Middle frontal gyrus (tissue), 1 donor: ENCODE measurements at regions not wholly inside any gene's neighbourhood (a gene's known extent, or its start where the extent isn't known, plus 50 kb on each side); places are given as distances from the start of the nearest gene placed in this dataset.

Experiments used
- DNase-seq: peaks from one replicate; pipeline ENCODE4 v3.0.0-alpha.2; 2015; ENCODE audit warnings: low spot score; ENCODE audit errors: extremely low spot score

GRCh38 chr1:163655565-163655964, 333.8 kb downstream of the NUF2 start:
- DNase-seq, result no peak

- DNase-seq, result no peak
Observed at GRCh38 chr1:163656095-163656759, 334.5 kb downstream of the NUF2 start.

DNA sequence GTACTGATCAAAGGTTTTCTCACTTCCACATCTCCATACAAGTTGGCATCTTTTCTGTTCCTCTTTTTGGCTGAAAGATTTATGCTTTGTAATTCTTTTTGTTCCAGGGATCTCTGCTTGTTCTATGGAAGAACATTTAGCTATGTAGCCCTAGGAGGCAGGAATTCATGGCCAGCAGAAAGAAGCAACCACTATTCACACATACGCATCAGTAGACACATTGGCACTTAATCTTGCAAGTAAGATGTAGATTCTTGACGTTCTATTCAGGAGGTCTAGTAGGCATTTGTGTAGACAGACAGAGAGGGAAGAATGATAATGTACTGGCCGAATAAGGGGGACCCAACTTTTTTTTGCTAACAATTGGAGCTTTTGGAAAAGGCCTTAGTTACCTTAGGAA, 336.0 kb downstream of the NUF2 start:
- no peak for DNase-seq

DNA sequence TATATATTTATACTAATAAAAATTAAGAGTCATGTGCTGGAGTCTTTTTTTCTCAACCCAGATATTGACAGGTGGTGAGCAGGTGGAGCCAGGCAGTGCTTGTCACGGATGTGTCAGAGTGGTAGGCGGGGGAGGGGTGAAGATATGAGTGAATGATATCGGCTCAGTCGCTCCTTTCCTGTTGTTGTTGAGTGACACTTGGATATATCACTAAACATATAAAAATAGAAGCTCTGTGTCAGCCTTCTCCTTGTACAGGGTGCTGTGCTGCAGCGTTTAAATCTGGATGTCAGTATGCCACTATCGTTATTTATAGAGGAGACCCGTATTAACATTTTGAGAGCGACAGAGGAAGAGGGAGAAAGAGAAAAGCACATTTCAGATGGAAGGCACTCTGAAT, 339.6 kb downstream of the NUF2 start:
- DNase-seq, result no peak

GRCh38 chr1:163664671-163665335, 343.0 kb downstream of the NUF2 start:
- DNase-seq, result no peak

GRCh38 chr1:163668472-163668871, 346.7 kb downstream of the NUF2 start:
- no peak for DNase-seq

GRCh38 chr1:163670989-163671757, 349.4 kb downstream of the NUF2 start:
- DNase-seq, result no peak

GRCh38 chr1:163672976-163673758, 351.4 kb downstream of the NUF2 start:
- no peak for DNase-seq

GRCh38 chr1:163673759-163674151, 352.0 kb downstream of the NUF2 start:
- DNase-seq, result no peak

GRCh38 chr1:163674236-163674635, 352.5 kb downstream of the NUF2 start:
- no peak for DNase-seq

GRCh38 chr1:163684785-163685184, 363.0 kb downstream of the NUF2 start:
- DNase-seq, result no peak

DNA sequence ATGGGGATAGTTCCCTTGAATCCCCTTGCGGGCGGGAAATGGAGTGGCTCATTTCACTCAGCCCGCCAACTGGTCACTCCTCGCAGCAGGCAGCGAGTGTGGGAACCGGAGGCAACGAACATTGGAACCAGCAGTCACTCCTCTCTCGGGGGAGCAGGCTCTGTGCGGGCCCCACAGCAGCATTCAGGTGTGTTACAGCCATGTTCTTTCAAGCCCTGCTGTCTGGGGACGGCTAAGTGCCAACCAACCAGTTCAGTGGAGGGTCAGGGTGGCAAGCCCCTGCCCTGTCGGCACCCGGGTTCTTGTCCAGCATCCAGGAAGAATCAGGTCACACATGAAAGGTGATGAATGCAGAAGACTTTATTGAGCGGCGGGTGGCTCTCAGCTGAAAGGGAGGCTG, 370.5 kb downstream of the NUF2 start:
- DNase-seq, result no peak

DNA sequence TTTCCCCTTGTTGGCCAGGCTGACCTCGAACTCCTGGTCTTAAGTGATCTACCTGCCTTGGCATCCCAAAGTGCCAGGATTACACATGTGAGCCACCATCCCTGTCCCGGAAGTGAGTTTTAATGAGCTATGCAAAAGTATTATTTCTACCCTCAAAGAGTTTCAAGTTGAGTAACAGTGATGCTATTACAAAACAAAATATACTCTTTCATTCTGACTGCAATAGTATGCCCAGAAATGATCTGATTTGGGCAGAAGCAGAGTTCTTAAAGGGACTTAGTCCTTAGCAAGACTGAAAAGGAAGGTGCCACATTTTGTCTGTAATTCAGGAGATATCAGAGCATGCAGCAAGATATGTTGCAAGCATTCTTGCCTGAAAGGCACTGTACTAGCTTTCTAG, 375.4 kb downstream of the NUF2 start:
- DNase-seq, result no peak

DNA sequence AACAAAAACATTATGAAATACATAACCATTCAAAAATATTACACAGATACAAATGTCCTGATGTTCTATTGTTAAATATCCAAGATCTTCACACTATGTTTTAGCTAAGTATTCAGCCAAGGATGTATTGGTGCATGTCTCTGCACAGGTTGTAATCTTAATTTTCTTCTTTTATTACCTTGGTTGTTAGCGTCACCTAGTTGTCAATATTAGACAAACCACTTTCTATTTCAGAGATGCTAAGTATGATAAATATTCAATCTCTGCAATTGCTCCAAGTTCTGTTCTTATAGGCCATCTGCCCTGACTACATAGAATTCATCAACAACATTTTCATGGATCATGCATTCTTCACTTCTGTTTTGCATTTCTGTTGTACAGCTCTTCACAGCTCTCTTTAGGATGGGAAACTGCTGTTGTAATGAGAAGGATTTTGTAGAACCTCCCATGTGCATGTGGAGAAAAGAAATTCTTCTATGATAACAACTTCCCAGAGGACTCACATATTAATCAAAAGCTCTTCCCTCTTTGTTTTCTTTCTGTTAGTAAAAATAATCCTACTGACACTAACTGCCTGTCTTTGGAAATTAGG, 380.1 kb downstream of the NUF2 start:
- DNase-seq, result no peak

- no peak for DNase-seq
Observed at GRCh38 chr1:163703794-163704193, 382.0 kb downstream of the NUF2 start.

GRCh38 chr1:163706915-163707314, 385.2 kb downstream of the NUF2 start:
- no peak for DNase-seq

GRCh38 chr1:163709636-163710035, 387.9 kb downstream of the NUF2 start:
- DNase-seq, result no peak

DNA sequence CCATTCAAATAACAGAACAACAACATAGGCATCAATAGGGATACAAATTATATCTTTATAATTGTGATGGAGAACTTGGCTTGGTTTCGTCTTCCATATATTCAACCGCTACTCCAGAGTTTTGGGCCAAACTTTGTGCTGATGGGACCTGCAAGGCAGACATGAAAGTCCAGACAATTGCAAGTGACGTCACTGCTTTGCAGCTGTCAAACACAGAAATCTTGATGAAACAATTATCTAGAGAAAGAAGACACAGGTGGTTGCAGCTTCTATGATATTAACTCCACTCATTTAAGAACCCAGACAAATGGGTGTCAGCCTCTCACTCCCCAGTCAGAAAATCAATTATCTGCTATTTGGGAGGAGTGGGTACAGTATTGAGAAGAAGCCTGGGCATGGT, 390.6 kb downstream of the NUF2 start:
- DNase-seq, result no peak

DNA sequence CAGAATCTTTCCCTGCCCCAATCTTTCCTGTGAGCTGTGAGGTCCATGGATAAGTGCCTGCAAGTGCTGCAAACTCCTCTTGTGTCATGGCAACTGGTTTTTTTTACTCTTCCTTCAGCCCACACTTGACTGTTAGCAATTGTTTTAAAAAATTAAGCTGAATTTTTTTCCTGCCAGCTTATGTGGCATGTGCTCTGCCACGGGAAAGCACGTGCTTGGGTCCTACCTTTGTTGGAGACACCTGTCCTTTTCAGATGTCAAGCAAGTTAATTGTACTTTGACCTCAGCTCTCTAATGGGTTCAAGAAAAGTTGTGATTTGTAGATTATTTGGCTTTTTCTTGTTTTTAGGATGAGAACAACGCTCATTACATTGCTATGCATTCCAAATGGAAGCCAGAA, 398.5 kb downstream of the NUF2 start:
- no peak for DNase-seq

- no peak for DNase-seq
Observed at GRCh38 chr1:163725551-163725950, 403.8 kb downstream of the NUF2 start.

DNA sequence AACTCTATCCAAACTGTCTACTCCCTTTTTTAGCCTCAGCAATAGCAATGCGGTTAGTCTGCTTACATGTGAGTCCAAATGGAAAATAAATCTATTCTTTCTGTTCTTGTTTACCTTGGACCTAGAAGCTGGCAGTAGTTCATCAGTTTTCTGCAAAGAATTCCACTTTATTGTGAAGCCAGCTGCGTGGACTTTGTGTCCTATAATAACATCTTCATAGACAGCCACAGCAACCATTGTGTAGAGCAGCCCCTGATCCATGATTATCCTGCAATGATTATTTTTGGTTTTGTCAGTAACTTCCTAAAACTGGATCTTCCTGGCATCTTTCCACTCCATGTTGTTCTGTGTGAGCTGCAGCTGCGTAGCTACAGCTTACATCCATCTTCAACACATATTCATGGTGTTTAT, 408.7 kb downstream of the NUF2 start:
- DNase-seq, result peak; percentile 7
